DMS53 (cell line): ENCODE measurements at regions not wholly inside any gene's neighbourhood (a gene's known extent, or its start where the extent isn't known, plus 50 kb on each side); places are given as distances from the start of the nearest gene placed in this dataset.
A peak's percentile ranks its signal among the peaks of the same experiment; 100 is the strongest.
"Not testable (repeated sequence)": the region's sequence is repeated elsewhere in the genome, so short reads cannot be mapped to it uniquely, and the experiment has no call there.

ENCODE experiments used
- DNase-seq: peaks from one replicate; lab custom pipeline; 2025; lab: John Stamatoyannopoulos, UW

DNA sequence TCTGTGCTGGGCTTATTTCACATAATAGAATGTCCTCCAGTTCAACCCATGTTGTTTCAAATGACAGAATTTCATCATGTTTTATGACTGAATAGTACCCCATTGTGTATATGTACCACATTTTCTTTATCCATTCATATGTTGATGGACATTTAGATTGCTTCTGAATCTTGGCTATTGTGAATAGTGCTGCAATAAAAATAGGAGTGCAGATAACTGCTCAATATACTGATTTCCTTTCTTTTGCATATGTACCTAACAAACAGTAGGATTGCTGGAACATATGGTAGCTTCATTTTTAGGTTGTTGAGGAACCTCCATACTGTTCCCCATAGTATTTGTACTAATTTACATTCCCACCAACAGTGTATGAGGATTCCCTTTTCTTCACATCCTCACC lies 491.1 kb downstream of the BRINP3 start:
- DNase-seq, result no peak

GRCh38 chr1:189987509-189987908 lies 490.2 kb downstream of the BRINP3 start:
- DNase-seq, result no peak

DNA sequence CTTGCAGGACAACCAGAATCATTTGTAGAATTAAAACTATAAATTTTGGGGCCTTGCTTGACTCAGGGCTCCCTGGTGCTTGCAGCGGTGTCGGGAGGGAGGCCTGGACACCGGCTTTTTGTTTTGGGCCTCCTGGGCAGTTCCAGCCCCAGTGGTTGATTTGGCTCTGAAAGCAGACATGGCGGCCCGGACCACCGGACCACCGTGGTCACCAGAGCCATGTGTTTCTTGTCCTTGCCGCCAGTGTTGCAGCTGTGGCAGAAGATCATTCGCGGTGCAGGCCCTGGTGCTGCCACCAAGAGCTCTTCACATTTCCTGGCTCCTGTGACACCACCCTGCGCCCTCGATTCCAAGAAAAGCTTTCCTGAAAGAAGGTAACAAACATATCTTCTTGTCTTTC lies 484.8 kb downstream of the BRINP3 start:
- no peak for DNase-seq

DNA sequence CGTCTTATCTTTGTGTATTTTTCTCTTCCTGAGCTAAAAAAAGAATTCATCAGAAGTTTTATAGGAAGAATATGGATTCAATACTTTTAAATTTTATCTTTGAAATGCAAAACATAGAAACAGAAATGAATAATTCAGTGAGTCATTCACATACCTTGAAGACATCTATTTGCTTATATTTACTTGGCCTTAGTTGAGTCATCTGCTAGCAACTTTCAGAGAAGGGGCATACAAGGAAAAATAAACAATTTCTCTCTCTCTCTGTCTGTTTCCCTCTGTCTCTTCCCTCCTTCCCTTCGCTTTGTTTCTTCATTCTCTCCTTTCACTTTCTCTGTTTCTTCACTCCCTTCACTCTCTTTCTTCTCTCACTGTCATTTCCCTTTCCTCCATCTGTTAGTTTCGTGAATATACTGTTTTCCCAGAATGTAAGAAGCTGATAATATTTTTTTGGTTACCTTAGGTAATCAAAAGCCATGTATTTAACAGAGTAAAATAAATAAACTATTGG lies 477.2 kb downstream of the BRINP3 start:
- DNase-seq, result peak; percentile 32

GRCh38 chr1:190001187-190001586 lies 476.5 kb downstream of the BRINP3 start:
- DNase-seq, result no peak

GRCh38 chr1:190003376-190003775 lies 474.3 kb downstream of the BRINP3 start:
- DNase-seq, result no peak

GRCh38 chr1:190011585-190011984 lies 466.1 kb downstream of the BRINP3 start:
- DNase-seq, result no peak

- not testable (repeated sequence) for DNase-seq
These were observed 458.5 kb downstream of the BRINP3 start for GRCh38 chr1:190019151-190019550.

DNA sequence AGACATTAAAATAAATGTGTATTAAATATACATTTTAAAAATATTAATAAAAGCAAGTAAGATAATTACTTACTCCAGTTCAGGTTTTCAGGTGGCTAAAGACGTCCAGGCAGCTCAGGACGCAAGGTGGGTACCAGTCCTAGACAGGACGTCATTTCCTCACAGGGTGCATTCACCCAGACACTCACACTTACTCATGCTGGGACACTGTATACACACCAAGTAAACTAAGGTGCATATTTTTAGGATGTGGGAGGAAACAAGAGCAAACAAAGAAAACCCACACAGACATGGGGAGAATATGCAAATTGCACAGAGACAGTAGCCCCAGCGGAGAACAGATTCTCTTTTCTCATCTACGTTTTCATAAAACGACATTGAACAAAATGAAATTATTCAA lies 457.9 kb downstream of the BRINP3 start:
- DNase-seq, result no peak

DNA sequence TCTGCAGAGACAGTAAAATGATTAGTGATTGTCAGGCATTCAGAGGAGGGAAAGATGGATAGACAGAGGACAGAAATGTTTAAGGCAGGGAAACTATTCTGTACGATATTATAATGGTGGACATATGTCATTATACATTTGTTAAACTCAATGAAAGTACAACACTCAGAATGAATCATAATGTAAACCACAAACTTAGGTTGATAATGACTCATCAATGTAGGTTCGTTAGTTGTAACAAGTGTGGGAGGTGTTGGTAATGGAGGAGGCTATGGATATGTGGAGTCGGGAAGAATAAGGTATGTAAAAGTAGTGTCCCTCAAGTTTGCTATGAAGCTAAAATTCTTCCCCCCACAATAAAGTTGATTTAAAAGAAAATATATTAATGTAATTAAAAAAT lies 455.0 kb downstream of the BRINP3 start:
- DNase-seq, result peak; percentile 61

DNA sequence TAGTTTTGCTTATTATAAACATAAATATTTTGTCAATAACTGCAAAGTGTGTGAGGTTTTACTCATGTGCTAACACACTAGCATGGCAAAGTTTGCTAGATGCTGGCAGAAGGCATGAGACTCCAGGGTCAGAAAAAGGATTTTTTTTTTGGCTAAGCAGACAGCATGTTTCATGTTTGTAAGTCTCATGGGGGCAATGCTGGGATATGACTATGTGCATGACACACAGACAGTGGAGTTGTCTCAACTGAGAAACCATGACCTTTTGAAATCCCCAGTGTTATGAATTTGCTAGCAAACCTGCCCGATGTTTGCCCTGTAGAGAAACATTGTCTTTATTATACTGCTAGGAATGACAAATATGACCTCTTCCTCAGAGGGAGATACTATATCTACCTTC lies 448.2 kb downstream of the BRINP3 start:
- no peak for DNase-seq

- DNase-seq, result no peak
These were observed 434.0 kb downstream of the BRINP3 start for GRCh38 chr1:190043655-190044054.

DNA sequence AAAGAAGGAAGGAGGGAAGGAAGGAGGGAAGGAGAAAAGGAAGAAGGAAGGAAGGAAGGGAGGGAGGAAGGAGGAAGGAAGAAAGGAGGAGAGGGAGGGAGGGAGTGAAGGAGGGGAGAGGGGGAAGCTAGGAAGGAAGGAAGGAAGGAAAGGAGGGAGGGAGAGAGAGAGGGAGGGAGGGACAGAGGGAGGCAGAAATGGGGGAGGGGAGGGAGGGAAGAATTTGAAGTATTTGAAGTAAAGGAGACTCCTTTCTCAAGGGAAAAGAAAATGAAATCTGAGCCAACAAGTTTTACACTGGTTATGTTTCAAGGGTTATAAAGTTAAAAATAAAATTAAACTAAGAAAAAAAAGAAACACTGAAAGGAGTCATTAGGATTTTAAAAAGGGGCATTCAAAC lies 431.4 kb downstream of the BRINP3 start:
- no peak for DNase-seq
